GOT3 (cell line): ENCODE measurements at regions not wholly inside any gene's neighbourhood (a gene's known extent, or its start where the extent isn't known, plus 50 kb on each side); places are given as distances from the start of the nearest gene placed in this dataset.

Experiments
- DNase-seq: peaks from one replicate; lab custom pipeline; 2025; ENCODE audit warnings: mixed read lengths; lab: John Stamatoyannopoulos, UW

- no peak for DNase-seq
Observed at GRCh38 chr2:49490710-49491109, 336.4 kb upstream of the FSHR start.

GRCh38 chr2:49487139-49487538, 332.8 kb upstream of the FSHR start:
- DNase-seq, result no peak

GRCh38 chr2:49480520-49480919, 326.2 kb upstream of the FSHR start:
- no peak for DNase-seq

GRCh38 chr2:49465157-49465831, 311.0 kb upstream of the FSHR start:
- DNase-seq, result no peak

- no peak for DNase-seq
Observed at GRCh38 chr2:49459314-49459993, 305.1 kb upstream of the FSHR start.

- no peak for DNase-seq
Observed at GRCh38 chr2:49444005-49444404, 289.7 kb upstream of the FSHR start.

- no peak for DNase-seq
Observed at GRCh38 chr2:49426996-49427395, 272.7 kb upstream of the FSHR start.

GRCh38 chr2:49416252-49416651, 261.9 kb upstream of the FSHR start:
- DNase-seq, result no peak

GRCh38 chr2:49404108-49404507, 249.8 kb upstream of the FSHR start:
- DNase-seq, result no peak

GRCh38 chr2:49403637-49404036, 249.3 kb upstream of the FSHR start:
- DNase-seq, result no peak

GRCh38 chr2:49379406-49379805, 225.1 kb upstream of the FSHR start:
- no peak for DNase-seq

GRCh38 chr2:49371128-49371701, 216.9 kb upstream of the FSHR start:
- no peak for DNase-seq

- no peak for DNase-seq
Observed at GRCh38 chr2:49369650-49370049, 215.3 kb upstream of the FSHR start.

GRCh38 chr2:49369101-49369500, 214.8 kb upstream of the FSHR start:
- no peak for DNase-seq

- no peak for DNase-seq
Observed at GRCh38 chr2:49367003-49367402, 212.7 kb upstream of the FSHR start.

GRCh38 chr2:49360407-49360767, 206.1 kb upstream of the FSHR start:
- DNase-seq, result no peak

- DNase-seq, result no peak
Observed at GRCh38 chr2:49359721-49360406, 205.5 kb upstream of the FSHR start.

- DNase-seq, result no peak
Observed at GRCh38 chr2:49355611-49356010, 201.3 kb upstream of the FSHR start.

GRCh38 chr2:49351560-49351959, 197.2 kb upstream of the FSHR start:
- DNase-seq, result no peak

- no peak for DNase-seq
Observed at GRCh38 chr2:49343638-49344037, 189.3 kb upstream of the FSHR start.

- no peak for DNase-seq
Observed at GRCh38 chr2:49342156-49342555, 187.8 kb upstream of the FSHR start.

- DNase-seq, result no peak
Observed at GRCh38 chr2:49335546-49335945, 181.2 kb upstream of the FSHR start.

GRCh38 chr2:49332415-49332814, 178.1 kb upstream of the FSHR start:
- DNase-seq, result no peak
